Stimulated activated CD8-positive, alpha-beta memory T cell treated with anti-CD3 and anti-CD28 coated beads, Interleukin-15, amount 100 ng/mL, for 48 hours (primary cell): ENCODE measurements at regions not wholly inside any gene's neighbourhood (a gene's known extent, or its start where the extent isn't known, plus 50 kb on each side); places are given as distances from the start of the nearest gene placed in this dataset.

Experiments
- DNase-seq, 2 donors: peaks; one replicate each; pipeline ENCODE4 v3.0.0-alpha.2; 2020; ENCODE audit warnings: low read depth in 2 of 2

GRCh38 chr10:128710098-128710797 lies 584.0 kb upstream of the MKI67 start:
- no peak for DNase-seq

- DNase-seq = no peak
Measured at GRCh38 chr10:128710798-128711183, 584.6 kb upstream of the MKI67 start.

GRCh38 chr10:128711806-128712205 lies 585.6 kb upstream of the MKI67 start:
- no peak for DNase-seq

- DNase-seq = no peak
Measured at GRCh38 chr10:128712661-128713400, 586.6 kb upstream of the MKI67 start.

GRCh38 chr10:128713471-128713870 lies 587.2 kb upstream of the MKI67 start:
- no peak for DNase-seq

- no peak for DNase-seq
Measured at GRCh38 chr10:128713874-128714570, 587.8 kb upstream of the MKI67 start.

GRCh38 chr10:128714644-128715415 lies 588.6 kb upstream of the MKI67 start:
- no peak for DNase-seq

GRCh38 chr10:128716181-128716580 lies 590.0 kb upstream of the MKI67 start:
- DNase-seq = no peak

GRCh38 chr10:128721963-128722445 lies 595.8 kb upstream of the MKI67 start:
- no peak for DNase-seq

- no peak for DNase-seq
Measured at GRCh38 chr10:128722947-128723346, 596.7 kb upstream of the MKI67 start.

- DNase-seq = no peak
Measured at GRCh38 chr10:128723631-128724205, 597.5 kb upstream of the MKI67 start.

GRCh38 chr10:128725531-128725930 lies 599.3 kb upstream of the MKI67 start:
- no peak for DNase-seq

GRCh38 chr10:128727114-128727513 lies 600.9 kb upstream of the MKI67 start:
- no peak for DNase-seq

GRCh38 chr10:128729910-128730420 lies 603.7 kb upstream of the MKI67 start:
- no peak for DNase-seq

GRCh38 chr10:128730922-128731321 lies 604.7 kb upstream of the MKI67 start:
- DNase-seq = no peak

GRCh38 chr10:128734161-128734560 lies 607.9 kb upstream of the MKI67 start:
- no peak for DNase-seq

GRCh38 chr10:128734734-128735133 lies 608.5 kb upstream of the MKI67 start:
- DNase-seq = no peak

- no peak for DNase-seq
Measured at GRCh38 chr10:128735996-128736395, 609.8 kb upstream of the MKI67 start.

- no peak for DNase-seq
Measured at GRCh38 chr10:128738386-128738915, 612.2 kb upstream of the MKI67 start.

- DNase-seq = no peak
Measured at GRCh38 chr10:128739930-128740329, 613.7 kb upstream of the MKI67 start.

GRCh38 chr10:128741180-128741579 lies 615.0 kb upstream of the MKI67 start:
- no peak for DNase-seq
